GM18870 (cell line): ENCODE measurements at regions not wholly inside any gene's neighbourhood (a gene's known extent, or its start where the extent isn't known, plus 50 kb on each side); places are given as distances from the start of the nearest gene placed in this dataset.

ENCODE experiments used
- ATAC-seq: cut with Tn5 transposase; IDR thresholded peaks from one replicate; pipeline ENCODE4 v1.9.1; 2021; ENCODE audit warnings: moderate library complexity; ENCODE audit not compliant: unreplicated experiment

GRCh38 chr12:130016986-130017385 is 113.2 kb upstream of the TMEM132D start:
- ATAC-seq, result no peak

- ATAC-seq, result no peak
These were observed 114.0 kb upstream of the TMEM132D start for GRCh38 chr12:130017591-130018449.

GRCh38 chr12:130018614-130019013 is 114.8 kb upstream of the TMEM132D start:
- ATAC-seq, result no peak

- no peak for ATAC-seq
These were observed 122.9 kb upstream of the TMEM132D start for GRCh38 chr12:130026608-130027176.

GRCh38 chr12:130027798-130028197 is 124.0 kb upstream of the TMEM132D start:
- ATAC-seq, result no peak

- ATAC-seq, result no peak
These were observed 125.3 kb upstream of the TMEM132D start for GRCh38 chr12:130029151-130029550.

GRCh38 chr12:130031041-130031440 is 127.2 kb upstream of the TMEM132D start:
- ATAC-seq, result no peak

- ATAC-seq, result no peak
These were observed 127.9 kb upstream of the TMEM132D start for GRCh38 chr12:130031571-130032189.

- ATAC-seq, result no peak
These were observed 120.1 kb upstream of the FZD10 start for GRCh38 chr12:130041983-130042812.

GRCh38 chr12:130043685-130044406 is 118.4 kb upstream of the FZD10 start:
- no peak for ATAC-seq

GRCh38 chr12:130044991-130045621 is 117.2 kb upstream of the FZD10 start:
- ATAC-seq, result no peak

GRCh38 chr12:130049666-130050065 is 112.6 kb upstream of the FZD10 start:
- no peak for ATAC-seq

GRCh38 chr12:130051900-130052299 is 110.4 kb upstream of the FZD10 start:
- no peak for ATAC-seq

GRCh38 chr12:130053651-130054069 is 108.6 kb upstream of the FZD10 start:
- no peak for ATAC-seq

GRCh38 chr12:130054803-130055202 is 107.5 kb upstream of the FZD10 start:
- ATAC-seq, result no peak

- ATAC-seq, result no peak
These were observed 103.3 kb upstream of the FZD10 start for GRCh38 chr12:130058926-130059472.

GRCh38 chr12:130063866-130064265 is 98.4 kb upstream of the FZD10 start:
- ATAC-seq, result no peak

GRCh38 chr12:130064999-130065398 is 97.3 kb upstream of the FZD10 start:
- no peak for ATAC-seq

- ATAC-seq, result no peak
These were observed 95.5 kb upstream of the FZD10 start for GRCh38 chr12:130066742-130067141.

- no peak for ATAC-seq
These were observed 93.5 kb upstream of the FZD10 start for GRCh38 chr12:130068741-130069140.
